Endothelial cell of hepatic sinusoid (primary cell): ENCODE measurements at regions not wholly inside any gene's neighbourhood (a gene's known extent, or its start where the extent isn't known, plus 50 kb on each side); places are given as distances from the start of the nearest gene placed in this dataset.

Experiments
- in situ Hi-C: cut with HindIII; loops from 2 replicates; pipeline ENCODE4 v1.10.0; 2017; ENCODE audit warnings: low sequenced_read_pairs

DNA sequence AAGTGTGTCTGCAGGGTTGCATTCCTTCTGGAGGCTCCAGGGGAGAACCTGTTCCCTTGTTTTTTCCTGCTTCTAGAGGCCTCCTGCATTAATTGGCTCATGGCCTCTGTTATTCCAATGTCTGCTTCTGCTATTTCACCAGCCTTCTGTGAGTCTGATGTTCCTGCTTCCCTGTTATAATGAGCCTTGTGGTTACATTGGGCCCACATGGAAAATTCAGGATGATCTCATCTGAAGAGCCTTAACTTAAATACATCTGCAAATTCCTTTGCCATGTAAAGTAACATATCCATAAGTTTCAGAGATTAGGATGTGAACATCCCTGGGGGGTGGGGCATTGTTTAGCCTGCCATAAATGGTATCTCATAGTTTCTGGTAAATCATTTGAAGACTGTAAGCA, 181.1 kb downstream of the RWDD3 start:
- in situ Hi-C loops = no loop called here

GRCh38 chr1:95426772-95427171, 192.8 kb downstream of the RWDD3 start:
- in situ Hi-C loops = no loop called here

GRCh38 chr1:95427525-95427924, 193.5 kb downstream of the RWDD3 start:
- in situ Hi-C loops = no loop called here

- in situ Hi-C loops = no loop called here
These were observed 197.2 kb downstream of the RWDD3 start for GRCh38 chr1:95431235-95431634.

GRCh38 chr1:95435611-95436010, 201.6 kb downstream of the RWDD3 start:
- in situ Hi-C loops = no loop called here

GRCh38 chr1:95437011-95437410, 203.0 kb downstream of the RWDD3 start:
- in situ Hi-C loops = no loop called here

GRCh38 chr1:95437781-95438180, 203.8 kb downstream of the RWDD3 start:
- in situ Hi-C loops = no loop called here

DNA sequence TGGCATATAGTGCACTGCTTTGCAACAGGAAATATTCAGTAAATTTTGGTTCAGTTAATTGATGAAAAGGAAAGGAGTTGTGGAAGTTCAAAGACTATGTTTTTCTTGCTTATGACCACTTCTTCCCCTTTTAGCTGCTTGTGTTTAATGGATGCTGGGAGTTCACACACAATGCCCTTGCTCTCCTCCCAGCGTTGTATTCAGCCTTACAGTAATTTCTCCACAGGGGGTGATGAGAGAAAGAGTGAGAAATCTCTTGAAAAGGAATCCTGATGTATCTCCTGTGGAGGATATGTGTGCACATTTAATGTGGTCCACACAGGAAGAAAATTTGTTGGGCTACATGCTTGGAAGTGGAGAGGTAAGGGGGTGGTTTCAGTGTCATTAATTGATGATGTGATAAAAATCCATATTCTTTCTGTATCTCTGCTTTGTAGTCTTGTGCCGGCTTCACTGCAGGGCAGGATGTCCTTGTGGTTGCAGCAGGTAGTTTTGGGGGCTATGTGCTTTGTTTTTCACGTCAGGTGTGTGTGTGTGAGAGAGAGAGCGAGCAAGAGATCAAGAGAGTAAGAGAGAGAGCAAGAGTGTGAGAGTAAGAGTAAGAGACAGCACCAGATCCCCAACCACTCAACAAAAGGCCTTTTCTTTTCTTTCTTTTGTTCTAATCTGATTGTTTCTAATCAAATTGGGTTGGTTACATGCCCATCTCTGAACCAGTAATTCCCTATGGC, 204.4 kb downstream of the RWDD3 start:
- in situ Hi-C loops = no loop called here

GRCh38 chr1:95440511-95440910, 206.5 kb downstream of the RWDD3 start:
- in situ Hi-C loops = no loop called here

- in situ Hi-C loops = no loop called here
These were observed 215.5 kb downstream of the RWDD3 start for GRCh38 chr1:95449516-95449915.

GRCh38 chr1:95451054-95451453, 217.0 kb downstream of the RWDD3 start:
- in situ Hi-C loops = no loop called here

DNA sequence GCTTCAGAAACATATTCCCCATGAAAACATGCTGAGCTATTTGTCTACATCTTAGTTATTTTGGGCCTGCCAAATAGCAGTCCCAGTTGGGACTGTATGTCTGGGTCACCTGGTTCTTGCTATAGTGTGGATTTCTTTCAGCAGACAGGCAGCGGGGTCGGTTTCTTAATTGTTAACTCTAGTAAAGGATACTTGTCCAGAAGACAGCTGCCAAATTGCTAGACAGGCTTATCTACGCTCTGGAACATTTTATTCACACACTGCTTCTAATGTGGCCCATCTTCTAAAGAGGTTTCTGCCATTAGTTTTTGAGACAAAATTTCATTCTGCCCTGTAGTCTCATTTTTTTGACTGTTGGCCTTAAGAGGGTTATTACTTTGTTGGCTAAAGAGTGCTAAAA, 217.9 kb downstream of the RWDD3 start:
- in situ Hi-C loops = no loop called here

- in situ Hi-C loops = no loop called here
These were observed 219.0 kb downstream of the RWDD3 start for GRCh38 chr1:95453053-95453452.

GRCh38 chr1:95467036-95467435, 233.0 kb downstream of the RWDD3 start:
- in situ Hi-C loops = no loop called here

GRCh38 chr1:95475686-95476457, 241.9 kb downstream of the RWDD3 start:
- in situ Hi-C loops = no loop called here

DNA sequence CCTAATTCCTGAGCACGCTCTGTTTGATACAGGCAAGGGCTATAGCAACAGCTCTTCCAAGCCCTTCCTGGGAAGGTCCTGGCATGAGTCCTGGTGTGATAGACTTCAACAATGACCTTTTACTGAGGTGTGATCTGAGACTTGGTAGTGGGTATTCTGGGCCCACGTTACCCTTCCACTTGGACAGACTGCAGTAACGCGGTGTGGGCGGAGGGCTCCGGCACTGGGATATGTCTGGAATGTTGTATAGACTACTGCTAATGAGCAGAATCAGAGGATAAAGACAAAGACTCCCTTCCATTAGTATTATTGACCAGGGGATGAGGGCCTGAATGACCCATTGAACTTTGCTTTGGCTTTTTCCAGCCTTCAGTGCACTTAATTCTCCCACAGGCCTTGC, 262.3 kb downstream of the RWDD3 start:
- in situ Hi-C loops = no loop called here

GRCh38 chr1:95496773-95497172, 262.8 kb downstream of the RWDD3 start:
- in situ Hi-C loops = no loop called here

DNA sequence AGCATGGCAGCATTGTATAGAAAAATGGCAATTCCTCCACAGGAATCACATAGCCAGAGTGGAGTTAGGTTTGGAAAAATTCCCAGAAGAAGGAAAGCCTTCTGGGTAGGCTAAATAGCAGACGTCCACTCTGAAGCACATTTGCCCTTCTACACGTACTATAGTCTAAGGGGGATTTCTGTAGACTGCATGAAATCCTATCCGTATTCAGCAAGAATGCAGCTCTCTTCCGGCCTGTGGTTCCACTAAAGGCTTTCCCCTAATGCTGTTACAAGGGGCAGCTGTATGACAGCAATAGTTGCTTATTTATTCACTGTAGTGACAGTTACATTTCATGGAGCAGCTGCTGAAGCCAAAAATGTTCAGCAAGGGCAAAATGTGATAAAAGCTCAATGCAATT, 263.6 kb downstream of the RWDD3 start:
- in situ Hi-C loops = no loop called here

DNA sequence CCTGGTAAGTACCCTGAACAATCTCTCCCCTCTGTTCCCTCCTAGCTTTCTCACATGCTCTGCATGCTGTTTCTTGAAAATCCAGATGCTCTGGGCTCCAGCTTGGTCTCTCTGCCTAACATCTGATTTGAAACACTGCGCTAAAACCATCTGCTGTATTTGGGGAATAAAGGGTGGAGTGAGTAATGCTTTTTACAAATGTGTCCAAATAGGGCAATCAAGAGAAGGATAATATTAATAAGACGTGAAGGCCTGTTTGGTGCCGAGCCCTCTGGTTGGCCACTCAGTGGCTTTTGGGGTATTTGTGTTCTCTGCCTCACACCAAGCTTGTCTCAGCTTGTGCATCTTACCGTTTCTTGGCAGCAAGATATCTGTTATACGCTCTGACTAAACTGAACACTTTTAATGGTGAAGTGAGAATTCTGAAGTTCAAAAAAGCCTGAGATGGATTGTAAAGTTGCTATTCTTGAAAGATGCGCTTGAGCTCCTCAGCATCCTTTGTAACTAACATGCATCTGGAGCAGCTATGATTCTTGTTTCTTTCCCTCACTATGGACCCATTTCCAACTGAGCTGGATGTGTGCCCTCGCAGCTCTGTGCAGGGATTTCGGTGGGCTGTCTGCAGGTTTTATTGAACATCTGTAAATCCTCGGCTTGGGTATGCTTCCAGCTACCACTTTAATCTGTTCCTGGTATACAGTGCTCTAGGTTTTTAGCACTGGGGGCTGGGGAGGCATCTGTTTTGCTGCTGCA, 269.4 kb downstream of the RWDD3 start:
- in situ Hi-C loops = no loop called here

DNA sequence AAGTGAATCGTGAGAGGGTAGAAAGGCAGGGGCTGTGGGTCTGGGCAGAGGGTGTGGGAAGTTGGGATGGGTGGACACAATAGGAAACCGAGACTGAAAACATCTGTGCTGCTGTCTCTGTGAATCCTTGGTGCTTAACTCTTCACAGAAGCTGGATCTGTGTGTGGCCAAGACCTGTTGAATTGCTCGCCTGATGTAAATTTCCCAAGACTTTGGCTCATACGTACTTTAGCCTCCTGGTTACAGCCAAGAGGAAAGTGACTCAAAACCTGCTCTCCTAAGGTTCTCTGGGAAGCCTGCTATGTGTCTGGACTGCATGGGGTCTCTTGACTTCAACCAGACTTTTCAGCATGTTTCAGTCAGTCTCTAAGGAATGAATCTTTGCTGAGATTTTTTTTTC, 270.3 kb downstream of the RWDD3 start:
- in situ Hi-C loops = no loop called here

DNA sequence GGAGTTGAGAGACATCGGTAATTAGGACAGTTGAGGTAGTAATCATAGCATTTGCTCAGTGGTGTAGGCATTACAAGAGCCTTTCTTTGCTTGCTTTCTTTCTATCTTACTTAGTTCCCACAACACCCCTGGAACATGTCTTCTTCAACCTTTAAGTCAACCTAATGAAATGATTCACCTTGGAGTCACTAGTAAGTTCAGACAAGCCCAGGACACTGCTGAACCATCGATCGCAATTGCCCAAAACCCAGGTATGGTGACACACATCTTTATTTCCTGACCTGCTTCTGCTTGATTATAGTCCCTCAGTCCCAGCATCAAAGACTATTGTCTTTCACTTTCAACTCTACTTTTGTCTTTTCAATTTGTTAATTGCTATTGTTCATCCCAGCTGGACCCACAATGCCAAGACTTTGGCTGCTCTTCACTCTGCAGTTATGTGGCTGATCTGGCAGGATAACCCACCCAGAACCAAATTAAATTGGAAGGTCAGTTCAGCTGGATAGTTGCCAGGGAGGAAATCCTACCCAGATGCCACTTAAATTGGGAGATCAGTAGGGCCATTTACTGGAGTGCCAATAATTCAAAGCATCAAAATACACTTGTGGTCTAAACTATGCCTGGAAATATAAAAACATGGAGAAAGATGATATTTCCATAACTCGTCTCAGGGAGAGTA, 272.9 kb downstream of the RWDD3 start:
- in situ Hi-C loops = no loop called here
